ENCODE measurements at regions not wholly inside any gene's neighbourhood (a gene's known extent, or its start where the extent isn't known, plus 50 kb on each side); places are given as distances from the start of the nearest gene placed in this dataset.

- Mint-ChIP-seq H3K27ac (peak overlapping the region in 1 of 6 donors; percentile 18), H3K27me3 (no peaks in the 10 kb centered on the region), H3K9me3 (peaks cover 0 to 18% (median 7%) of the 10 kb centered on the region in 7 donors), H3K36me3 (no peaks in the 10 kb centered on the region), H3K4me3 (no peak overlapping the region), H3K4me1 (no peaks in the 10 kb centered on the region)
- ATAC-seq (ENCODE audit: low read depth in 2 of 2) (no peak), DNase-seq (no peak)
Observed at GRCh38 chrX:80098038-80098437, 83.5 kb downstream of the TBX22 start.

- DNase-seq (no peak), ATAC-seq (ENCODE audit: low read depth in 2 of 2) (no peak)
- Mint-ChIP-seq H3K4me3 (no peak overlapping the region), H3K27ac (no peak overlapping the region), H3K36me3 (no peaks in the 10 kb centered on the region), H3K4me1 (no peaks in the 10 kb centered on the region), H3K27me3 (no peaks in the 10 kb centered on the region), H3K9me3 (peaks cover 0 to 13% (median under 1%) of the 10 kb centered on the region in 7 donors)
Observed at GRCh38 chrX:80120335-80120734, 105.8 kb downstream of the TBX22 start.

- ATAC-seq (ENCODE audit: low read depth in 2 of 2) (no peak), DNase-seq (no peak)
- Mint-ChIP-seq H3K27me3 (no peaks in the 10 kb centered on the region), H3K9me3 (peaks cover 0 to 14% (median 2%) of the 10 kb centered on the region in 7 donors), H3K4me3 (no peak overlapping the region), H3K36me3 (no peaks in the 10 kb centered on the region), H3K4me1 (no peaks in the 10 kb centered on the region), H3K27ac (no peak overlapping the region)
Observed at GRCh38 chrX:80138938-80139337, 124.4 kb downstream of the TBX22 start.

GRCh38 chrX:80139564-80139963 is 125.0 kb downstream of the TBX22 start:
- ATAC-seq (ENCODE audit: low read depth in 2 of 2), result no peak

GRCh38 chrX:80170581-80170980 is 156.0 kb downstream of the TBX22 start:
- Mint-ChIP-seq H3K4me3 (no peak overlapping the region), H3K36me3 (no peaks in the 10 kb centered on the region), H3K9me3 (peaks cover 0 to 16% (median 6%) of the 10 kb centered on the region in 7 donors), H3K4me1 (no peaks in the 10 kb centered on the region), H3K27me3 (no peaks in the 10 kb centered on the region), H3K27ac (no peak overlapping the region)
- ATAC-seq (ENCODE audit: low read depth in 2 of 2) (no peak), DNase-seq (no peak)

More at GRCh38 chrX:80139564-80139963, 125.0 kb downstream of the TBX22 start:
- DNase-seq, result no peak
- H3K27me3 Mint-ChIP-seq, result no peaks in the 10 kb centered on the region
- peaks cover 0 to 11% (median 2%) of the 10 kb centered on the region in 7 donors for H3K9me3 Mint-ChIP-seq
- H3K27ac Mint-ChIP-seq, result no peak overlapping the region
- no peaks in the 10 kb centered on the region for H3K36me3 Mint-ChIP-seq
- H3K4me3 Mint-ChIP-seq, result no peak overlapping the region
- no peaks in the 10 kb centered on the region for H3K4me1 Mint-ChIP-seq

GRCh38 chrX:80173261-80173660 is 158.7 kb downstream of the TBX22 start:
- H3K27me3 Mint-ChIP-seq, result no peaks in the 10 kb centered on the region
- H3K9me3 Mint-ChIP-seq, result peaks cover 0 to 19% (median 3%) of the 10 kb centered on the region in 7 donors
- H3K4me3 Mint-ChIP-seq, result no peak overlapping the region
- no peaks in the 10 kb centered on the region for H3K4me1 Mint-ChIP-seq
- H3K27ac Mint-ChIP-seq, result no peak overlapping the region
- ATAC-seq (ENCODE audit: low read depth in 2 of 2) (no peak), DNase-seq (no peak)
- H3K36me3 Mint-ChIP-seq, result no peaks in the 10 kb centered on the region

GRCh38 chrX:80174925-80175574 is 160.5 kb downstream of the TBX22 start:
- no peaks in the 10 kb centered on the region for H3K4me1 Mint-ChIP-seq
- DNase-seq, result no peak
- H3K9me3 Mint-ChIP-seq, result peaks cover 0 to 19% (median 3%) of the 10 kb centered on the region in 7 donors
- no peak overlapping the region for H3K4me3 Mint-ChIP-seq
- no peaks in the 10 kb centered on the region for H3K36me3 Mint-ChIP-seq
- ATAC-seq (ENCODE audit: low read depth in 2 of 2), result no peak
- H3K27ac Mint-ChIP-seq, result no peak overlapping the region
- H3K27me3 Mint-ChIP-seq, result no peaks in the 10 kb centered on the region

GRCh38 chrX:80181079-80181478 is 166.5 kb downstream of the TBX22 start:
- no peak for ATAC-seq (ENCODE audit: low read depth in 2 of 2)
- Mint-ChIP-seq H3K4me3 (no peak overlapping the region), H3K27ac (no peak overlapping the region), H3K4me1 (no peaks in the 10 kb centered on the region), H3K27me3 (no peaks in the 10 kb centered on the region), H3K9me3 (peaks cover 0 to 8% (median 3%) of the 10 kb centered on the region in 7 donors), H3K36me3 (no peaks in the 10 kb centered on the region)
- DNase-seq, result no peak

GRCh38 chrX:80184854-80185253 is 170.3 kb downstream of the TBX22 start:
- ATAC-seq (ENCODE audit: low read depth in 2 of 2) (no peak), DNase-seq (no peak)
- Mint-ChIP-seq H3K27ac (no peak overlapping the region), H3K4me3 (no peak overlapping the region), H3K27me3 (no peaks in the 10 kb centered on the region), H3K9me3 (peaks cover 0 to 14% (median 4%) of the 10 kb centered on the region in 7 donors), H3K36me3 (no peaks in the 10 kb centered on the region), H3K4me1 (no peaks in the 10 kb centered on the region)

- Mint-ChIP-seq H3K27me3 (no peaks in the 10 kb centered on the region), H3K4me1 (no peaks in the 10 kb centered on the region), H3K9me3 (peaks cover 0 to 5% (median 0%) of the 10 kb centered on the region in 7 donors), H3K27ac (no peak overlapping the region), H3K36me3 (no peaks in the 10 kb centered on the region), H3K4me3 (no peak overlapping the region)
- DNase-seq (no peak), ATAC-seq (ENCODE audit: low read depth in 2 of 2) (no peak)
Observed at GRCh38 chrX:80206647-80207046, 192.1 kb downstream of the TBX22 start.

GRCh38 chrX:80207327-80207726 is 192.8 kb downstream of the TBX22 start:
- Mint-ChIP-seq H3K27ac (no peak overlapping the region), H3K9me3 (peaks cover 0 to 5% (median 0%) of the 10 kb centered on the region in 7 donors), H3K4me3 (no peak overlapping the region), H3K27me3 (no peaks in the 10 kb centered on the region), H3K4me1 (no peaks in the 10 kb centered on the region), H3K36me3 (no peaks in the 10 kb centered on the region)
- DNase-seq, result no peak
- ATAC-seq (ENCODE audit: low read depth in 2 of 2), result no peak

- DNase-seq (no peak), ATAC-seq (ENCODE audit: low read depth in 2 of 2) (no peak)
- no peaks in the 10 kb centered on the region for H3K4me1 Mint-ChIP-seq
- H3K27me3 Mint-ChIP-seq, result no peaks in the 10 kb centered on the region
- no peak overlapping the region for H3K27ac Mint-ChIP-seq
- peaks cover 0 to 4% of the 10 kb centered on the region in 2 donors for H3K36me3 Mint-ChIP-seq
- H3K9me3 Mint-ChIP-seq, result peaks cover 7 to 40% (median 22%) of the 10 kb centered on the region in 7 donors
- H3K4me3 Mint-ChIP-seq, result no peak overlapping the region
Observed at GRCh38 chrX:80216086-80216485, 201.5 kb downstream of the TBX22 start.

GRCh38 chrX:80223982-80224579 is 196.2 kb upstream of the TENT5D start:
- DNase-seq (no peak), ATAC-seq (ENCODE audit: low read depth in 2 of 2) (no peak)
- Mint-ChIP-seq H3K9me3 (peaks cover 6 to 23% (median 12%) of the 10 kb centered on the region in 7 donors), H3K4me3 (no peak overlapping the region), H3K4me1 (no peaks in the 10 kb centered on the region), H3K36me3 (no peaks in the 10 kb centered on the region), H3K27me3 (no peaks in the 10 kb centered on the region), H3K27ac (no peak overlapping the region)

- H3K4me1 Mint-ChIP-seq, result no peaks in the 10 kb centered on the region
Observed at GRCh38 chrX:80229626-80230025, 190.6 kb upstream of the TENT5D start.

More at GRCh38 chrX:80229626-80230025, 190.6 kb upstream of the TENT5D start:
- ATAC-seq (ENCODE audit: low read depth in 2 of 2), result no peak
- no peaks in the 10 kb centered on the region for H3K36me3 Mint-ChIP-seq
- DNase-seq, result no peak
- H3K27me3 Mint-ChIP-seq, result no peaks in the 10 kb centered on the region
- H3K4me3 Mint-ChIP-seq, result no peak overlapping the region
- no peak overlapping the region for H3K27ac Mint-ChIP-seq
- peaks cover 0 to 4% (median 2%) of the 10 kb centered on the region in 7 donors for H3K9me3 Mint-ChIP-seq
